IMR-90 (cell line): ENCODE measurements at regions not wholly inside any gene's neighbourhood (a gene's known extent, or its start where the extent isn't known, plus 50 kb on each side); places are given as distances from the start of the nearest gene placed in this dataset.

ENCODE experiments used
- ATAC-seq: fragments of 200-7000 bp; cut with Tn5 transposase; 2 replicates; pipeline ENCODE4 v1.9.1; 2020; ENCODE audit warnings: low read depth, mild to moderate bottlenecking, moderate library complexity
- BruUV-seq: library from RNA; stranded (reverse); fragments of 400-500 nt; replicated peaks from 2 replicates; lab custom pipeline; 2021; lab: Mats Ljungman, UMichigan
- CTCF ChIA-PET: fragments of 300-600 bp; formaldehyde crosslinking; extraction: SDS; loops from one replicate; lab custom pipeline; 2021; ENCODE audit warnings: antibody characterized with exemption; lab: Yijun Ruan, JAX
- POLR2A ChIA-PET: fragments of 300-600 bp; sonication (Branson Sonifier 250); formaldehyde crosslinking; loops from one replicate; lab custom pipeline; 2022; ENCODE audit warnings: antibody characterized with exemption; ENCODE audit not compliant: unreplicated experiment; lab: Charles Lee
- DNase-seq: peaks from one replicate; pipeline ENCODE4 v3.0.0; 2013
- H2AFZ ChIP-seq: replicated peaks from 2 replicates; pipeline ENCODE3; 2013; ENCODE audit warnings: low read length, mild to moderate bottlenecking; ENCODE audit not compliant: poor library complexity
- H2AK5ac ChIP-seq: 2 replicates; pipeline ENCODE4 v1.6.1; 2013; ENCODE audit warnings: low read depth, low read length, inconsistent platforms
- H2AK9ac ChIP-seq: replicated peaks from 2 replicates; pipeline ENCODE3; 2013; ENCODE audit warnings: mild to moderate bottlenecking, low read depth, low read length, moderate library complexity; ENCODE audit not compliant: poor library complexity
- H2BK120ac ChIP-seq: 2 replicates; pipeline ENCODE4 v1.6.1; 2013; ENCODE audit warnings: low read depth, low read length, inconsistent platforms
- H2BK15ac ChIP-seq: 3 replicates; pipeline ENCODE4 v1.6.1; 2013; ENCODE audit warnings: low read depth, low read length, inconsistent platforms
- H2BK20ac ChIP-seq: 2 replicates; pipeline ENCODE4 v1.6.1; 2013; ENCODE audit warnings: low read depth, mild to moderate bottlenecking, inconsistent platforms, low read length, moderate library complexity
- H2BK5ac ChIP-seq: 2 replicates; pipeline ENCODE4 v1.6.1; 2013; ENCODE audit warnings: mild to moderate bottlenecking, low read depth, low read length, inconsistent platforms; ENCODE audit not compliant: poor library complexity, severe bottlenecking
- H3K14ac ChIP-seq: replicated peaks from 2 replicates; pipeline ENCODE4 v1.6.1; 2013; ENCODE audit warnings: low read depth, low read length, inconsistent platforms
- H3K18ac ChIP-seq: 2 replicates; pipeline ENCODE4 v1.6.1; 2013; ENCODE audit warnings: low read depth, low read length, control low read depth
- H3K23ac ChIP-seq: 2 replicates; pipeline ENCODE4 v1.6.1; 2013; ENCODE audit warnings: low read depth, low read length, inconsistent platforms
- H3K27ac ChIP-seq: 2 replicates; pipeline ENCODE4 v1.5.1; 2013; ENCODE audit warnings: mild to moderate bottlenecking, control low read depth, low read length; ENCODE audit not compliant: insufficient read depth
- H3K27me3 ChIP-seq: 2 replicates; pipeline ENCODE4 v1.6.1; 2013; ENCODE audit warnings: low read length; ENCODE audit not compliant: control insufficient read depth, insufficient read depth
- H3K36me3 ChIP-seq: 2 replicates; pipeline ENCODE4 v1.6.1; 2013; ENCODE audit warnings: low read length, mixed read lengths; ENCODE audit not compliant: control insufficient read depth, insufficient read depth
- H3K4ac ChIP-seq: 2 replicates; pipeline ENCODE4 v1.6.1; 2013; ENCODE audit warnings: low read depth, low read length, inconsistent platforms
- H3K4me1 ChIP-seq: 2 replicates; pipeline ENCODE4 v1.6.1; 2013; ENCODE audit warnings: low read length, mixed read lengths; ENCODE audit not compliant: control insufficient read depth, insufficient read depth
- H3K4me2 ChIP-seq: 2 replicates; pipeline ENCODE4 v1.6.1; 2013; ENCODE audit warnings: low read depth, mild to moderate bottlenecking, control low read depth, low read length, moderate library complexity
- H3K4me3 ChIP-seq: 2 replicates; pipeline ENCODE4 v1.5.1; 2013; ENCODE audit warnings: low read depth, mild to moderate bottlenecking, control low read depth, low read length, moderate library complexity; ENCODE audit not compliant: insufficient read depth
- H3K56ac ChIP-seq: 2 replicates; pipeline ENCODE4 v1.6.1; 2013; ENCODE audit warnings: low read length, inconsistent platforms; ENCODE audit not compliant: insufficient read depth; ENCODE audit errors: extremely low read depth
- H3K79me1 ChIP-seq, 2 experiments: 2 replicates each; pipeline ENCODE4 v1.6.1; 2013; ENCODE audit warnings: low read length in 2 of 2, inconsistent platforms in 1 of 2, low read depth in 1 of 2
- H3K9ac ChIP-seq: 2 replicates; pipeline ENCODE4 v1.6.1; 2013; ENCODE audit warnings: low read depth, low read length, control low read depth
- H3K9me1 ChIP-seq: 2 replicates; pipeline ENCODE4 v1.6.1; 2013; ENCODE audit warnings: low read length, inconsistent platforms; ENCODE audit not compliant: insufficient read depth
- H3K9me3 ChIP-seq: 2 replicates; pipeline ENCODE4 v1.6.1; 2013; ENCODE audit warnings: low read length; ENCODE audit not compliant: control insufficient read depth, insufficient read depth
- H4K20me1 ChIP-seq: 2 replicates; pipeline ENCODE4 v1.6.1; 2013; ENCODE audit warnings: low read length, inconsistent platforms; ENCODE audit not compliant: insufficient read depth
- H4K5ac ChIP-seq: 2 replicates; pipeline ENCODE4 v1.6.1; 2013; ENCODE audit warnings: mild to moderate bottlenecking, low read depth, low read length, control low read depth
- H4K8ac ChIP-seq, 2 experiments: 2 replicates each; pipeline ENCODE4 v1.6.1; 2013; ENCODE audit warnings: low read depth in 2 of 2, low read length in 2 of 2, control low read depth in 1 of 2, inconsistent platforms in 1 of 2
- H4K91ac ChIP-seq: 2 replicates; pipeline ENCODE4 v1.6.1; 2013; ENCODE audit warnings: low read depth, low read length, inconsistent platforms; ENCODE audit not compliant: insufficient read depth
- BHLHE40 ChIP-seq: fragments of 150-350 bp; IDR thresholded peaks from 2 replicates; pipeline ENCODE4 v1.6.1; 2016; ENCODE audit warnings: mild to moderate bottlenecking, low read depth, low read length
- FOS ChIP-seq: fragments of 150-350 bp; IDR thresholded peaks from 2 replicates; pipeline ENCODE4 v1.6.1; 2016; ENCODE audit warnings: low read depth, low read length
- MAFK ChIP-seq: IDR thresholded peaks from 2 replicates; pipeline ENCODE4 v1.6.1; 2012; ENCODE audit warnings: low read depth, low read length, improper control_type of control experiment
- RAD21 ChIP-seq: IDR thresholded peaks from 2 replicates; pipeline ENCODE4 v1.6.1; 2012; ENCODE audit warnings: low read length, improper control_type of control experiment
- RFX5 ChIP-seq: IDR thresholded peaks from 2 replicates; pipeline ENCODE4 v1.8.0; 2012; ENCODE audit warnings: low read depth, mild to moderate bottlenecking, low read length, moderate library complexity
- SMC3 ChIP-seq: fragments of 150-350 bp; IDR thresholded peaks from 2 replicates; pipeline ENCODE4 v1.6.1; 2016; ENCODE audit warnings: low read depth, mild to moderate bottlenecking, antibody characterized with exemption, low read length, moderate library complexity
- USF2 ChIP-seq: fragments of 150-350 bp; IDR thresholded peaks from 2 replicates; pipeline ENCODE4 v1.6.1; 2017; ENCODE audit warnings: mild to moderate bottlenecking, antibody characterized with exemption, low read length, low read depth
- WGBS, 2 experiments: methylation state at CpG; one replicate each; pipeline versions ENCODE4 v1.1.5 to v1.1.7; 2013; ENCODE audit warnings: missing lambda C conversion rate in 2 of 2; ENCODE audit not compliant: insufficient read length in 1 of 2; ENCODE audit errors: extremely low coverage in 2 of 2; 5-methylcytosine and 5-hydroxymethylcytosine counted together
- dilution Hi-C: fragments of 300-500 bp; cut with HindIII; formaldehyde crosslinking; loops from one replicate; pipeline ENCODE4 v1.14.3; 2018; ENCODE audit warnings: low sequenced_read_pairs; ENCODE audit not compliant: unreplicated experiment
- in situ Hi-C: fragments of 300-500 bp; cut with MboI; formaldehyde crosslinking; loops from 3 replicates; pipeline ENCODE4 v1.14.3; 2019; ENCODE audit warnings: low sequenced_read_pairs, inconsistent platforms, mixed read lengths
- intact Hi-C: fragments of 100-400 bp; cut with micrococcal nuclease; formaldehyde crosslinking; loops from 2 replicates; pipeline ENCODE4 v1.10.0; 2022

- H3K36me3 ChIP-seq, result no peaks in the 10 kb centered on the region
Measured at GRCh38 chr1:218845589-218845988, 328.1 kb upstream of the LYPLAL1 start.

More at GRCh38 chr1:218845589-218845988, 328.1 kb upstream of the LYPLAL1 start:
- Histone ChIP-seq H2AFZ (no peak overlapping the region), H2BK15ac (no peak overlapping the region), H2BK20ac (no peak overlapping the region), H3K9ac (no peak overlapping the region), H3K23ac (no peak overlapping the region), H2BK5ac (no peak overlapping the region), H3K4ac (no peak overlapping the region), H3K27ac (no peak overlapping the region), H4K8ac (no peak overlapping the region), H3K4me2 (no peak overlapping the region), H3K27me3 (no peaks in the 10 kb centered on the region), H3K79me1 (no peaks in the 10 kb centered on the region), H4K20me1 (no peaks in the 10 kb centered on the region), H4K91ac (no peak overlapping the region), H2AK9ac (no peak overlapping the region), H3K9me1 (no peaks in the 10 kb centered on the region), H3K18ac (no peak overlapping the region), H2AK5ac (no peak overlapping the region), H3K9me3 (no peaks in the 10 kb centered on the region; the same call in 1 of the 2 replicates), H4K5ac (no peak overlapping the region), H3K4me3 (no peak overlapping the region), H2BK120ac (no peak overlapping the region), H3K56ac (no peak overlapping the region), H3K14ac (no peak overlapping the region), H3K4me1 (no peaks in the 10 kb centered on the region)
- DNase-seq (no peak), ATAC-seq (no peak)
- dilution Hi-C loops, result no loop called here
- ChIA-PET POLR2A (no interaction called here), CTCF (interaction anchor here (0.7 to 0.8 kb wide), 2 partner anchors 23 to 315 kb away, joined by 3 read pairs; no protein-coding TSS in a partner anchor)
- no TSS peak for BruUV-seq
- intact Hi-C loops, result no loop called here
- WGBS, 2 experiments, result no CpG with 5 or more reads among the region's 1 CpG
- no peak for TF ChIP-seq SMC3
- TF ChIP-seq BHLHE40, result no peak
- no peak for TF ChIP-seq RFX5
- no peak for TF ChIP-seq RAD21
- TF ChIP-seq USF2, result no peak
- no peak for TF ChIP-seq MAFK
- no peak for TF ChIP-seq FOS
- in situ Hi-C loops, result no loop called here
